ENCODE measurements at regions not wholly inside any gene's neighbourhood (a gene's known extent, or its start where the extent isn't known, plus 50 kb on each side); places are given as distances from the start of the nearest gene placed in this dataset.
"Not testable (repeated sequence)": the region's sequence is repeated elsewhere in the genome, so short reads cannot be mapped to it uniquely, and the experiment has no call there.

DNA sequence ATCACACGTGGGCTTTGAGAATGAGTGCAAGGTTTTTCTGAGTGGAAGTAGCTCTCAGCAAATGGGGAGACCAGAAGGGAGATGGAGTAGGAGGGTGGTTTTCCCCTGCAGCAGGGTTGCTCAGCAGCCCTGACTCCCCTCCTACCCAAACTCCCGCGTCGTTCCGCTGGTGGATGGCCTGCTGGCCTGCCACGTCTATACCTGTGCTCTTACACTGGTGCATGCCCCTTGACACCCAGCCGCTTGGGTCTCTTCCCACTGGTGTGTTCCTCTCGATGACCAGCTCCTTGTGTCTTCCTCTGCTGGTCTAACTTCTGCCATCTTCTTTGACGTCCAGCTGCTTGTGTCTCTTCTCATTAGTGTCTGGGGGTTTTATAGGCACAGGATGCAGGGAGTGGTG is 1797.9 kb downstream of the NCAM2 start:
- no peak for DNase-seq

DNA sequence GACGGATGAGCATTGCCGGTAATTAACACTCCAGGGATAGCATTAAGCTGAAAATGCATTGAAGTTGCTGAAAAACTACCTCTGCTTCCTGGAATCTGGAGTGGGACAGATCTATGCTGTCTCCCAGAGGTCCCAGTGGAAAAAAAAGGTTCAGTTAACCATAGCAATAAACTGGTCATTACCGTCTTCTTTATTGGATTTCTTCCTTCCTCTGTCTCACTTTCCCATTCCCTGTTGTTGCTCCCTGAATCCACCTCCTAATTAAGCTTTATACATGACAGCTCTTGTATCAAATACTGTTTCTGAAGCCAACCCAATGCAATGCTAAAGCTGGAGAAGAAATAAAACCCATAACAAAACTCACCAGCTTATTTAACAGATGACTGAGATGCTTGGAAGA is 1805.9 kb downstream of the NCAM2 start:
- DNase-seq, result no peak

DNA sequence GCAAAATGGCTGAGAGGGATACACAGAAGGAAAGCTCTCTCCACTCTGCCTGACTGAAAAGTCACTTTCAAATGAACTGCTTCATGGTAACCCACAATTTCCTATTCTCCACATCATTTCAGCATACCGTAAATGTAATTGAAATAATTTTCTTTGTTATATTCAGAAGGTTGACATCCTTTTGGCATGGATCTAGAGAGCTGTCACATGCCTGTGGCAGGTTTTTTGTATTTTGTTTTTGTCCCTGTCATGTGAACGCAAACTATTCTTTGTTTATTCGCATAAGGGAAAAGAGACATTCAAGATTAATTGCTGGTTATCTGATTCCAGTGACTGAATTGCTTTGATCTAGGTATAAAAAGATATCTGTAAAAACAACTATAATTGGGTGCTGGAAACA is 1808.1 kb downstream of the NCAM2 start:
- no peak for DNase-seq

DNA sequence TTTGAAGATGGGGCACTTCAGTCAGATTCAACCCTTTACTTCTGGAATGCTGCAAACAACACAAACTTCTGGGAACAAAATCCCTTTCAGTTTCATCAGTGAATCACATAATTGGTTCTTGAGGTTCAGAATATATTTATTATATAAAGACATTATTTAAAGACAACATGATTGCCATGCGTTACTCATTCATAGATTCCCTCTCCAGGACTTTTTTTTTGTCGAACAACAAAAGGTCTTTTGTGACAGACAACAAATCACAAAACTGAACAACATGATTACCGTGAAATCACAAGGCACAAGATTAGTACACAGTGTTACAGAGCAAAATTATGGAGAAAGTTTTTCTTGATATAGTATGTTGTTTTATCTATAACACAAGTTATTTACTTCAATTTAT is 1815.0 kb downstream of the NCAM2 start:
- no peak for DNase-seq

DNA sequence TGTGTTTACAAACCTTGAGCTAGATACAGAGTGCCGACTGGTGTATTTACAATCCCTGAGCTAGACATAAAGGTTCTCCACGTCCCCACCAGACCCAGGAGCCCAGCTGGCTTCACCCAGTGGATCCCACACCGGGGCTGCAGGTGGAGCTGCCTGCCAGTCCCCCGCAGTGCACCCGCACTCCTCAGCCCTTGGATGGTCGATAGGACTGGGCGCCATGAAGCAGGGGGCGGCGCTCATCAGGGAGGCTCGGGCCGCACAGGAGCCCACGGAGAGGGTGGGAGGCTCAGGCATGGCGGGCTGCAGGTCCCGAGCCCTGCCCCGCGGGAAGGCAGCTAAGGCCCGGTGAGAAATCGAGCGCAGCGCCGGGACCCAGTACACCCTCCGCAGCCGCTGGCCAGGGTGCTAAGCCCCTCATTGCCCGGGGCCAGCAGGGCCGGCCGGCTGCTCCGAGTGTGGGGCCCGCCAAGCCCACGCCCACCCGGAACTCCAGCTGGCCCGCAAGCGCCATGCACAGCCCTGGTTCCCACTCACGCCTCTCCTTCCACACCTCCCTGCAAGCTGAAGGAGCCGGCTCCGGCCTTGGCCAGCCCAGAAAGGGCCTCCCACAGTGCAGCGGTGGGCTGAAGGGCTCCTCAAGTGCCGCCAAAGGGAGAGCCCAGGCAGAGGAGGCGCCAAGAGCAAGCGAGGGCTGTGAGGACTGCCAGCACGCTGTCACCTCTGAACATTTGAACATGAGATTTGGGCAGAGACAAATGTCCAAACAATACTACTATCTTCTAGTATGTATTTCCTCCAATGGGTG is 1820.7 kb downstream of the NCAM2 start:
- DNase-seq, result not testable (repeated sequence)

DNA sequence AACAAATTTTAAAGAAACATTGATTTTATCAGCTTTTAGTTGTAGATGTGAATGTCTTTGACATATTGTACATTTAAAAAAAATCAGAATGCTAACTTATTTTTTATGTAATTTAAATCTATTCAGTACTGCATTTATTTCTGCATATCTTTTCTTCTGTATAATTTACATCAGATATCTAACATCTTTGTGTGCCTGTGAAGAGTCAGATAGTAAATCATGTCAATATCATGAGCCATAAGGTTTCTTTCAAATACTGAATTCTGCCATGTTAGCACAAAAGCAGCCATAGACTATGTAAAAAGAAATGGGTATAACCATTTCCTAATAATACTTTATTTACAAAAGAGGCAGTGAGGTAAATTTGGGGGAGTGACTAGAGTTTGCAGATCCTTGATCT is 1829.2 kb downstream of the NCAM2 start:
- no peak for DNase-seq

DNA sequence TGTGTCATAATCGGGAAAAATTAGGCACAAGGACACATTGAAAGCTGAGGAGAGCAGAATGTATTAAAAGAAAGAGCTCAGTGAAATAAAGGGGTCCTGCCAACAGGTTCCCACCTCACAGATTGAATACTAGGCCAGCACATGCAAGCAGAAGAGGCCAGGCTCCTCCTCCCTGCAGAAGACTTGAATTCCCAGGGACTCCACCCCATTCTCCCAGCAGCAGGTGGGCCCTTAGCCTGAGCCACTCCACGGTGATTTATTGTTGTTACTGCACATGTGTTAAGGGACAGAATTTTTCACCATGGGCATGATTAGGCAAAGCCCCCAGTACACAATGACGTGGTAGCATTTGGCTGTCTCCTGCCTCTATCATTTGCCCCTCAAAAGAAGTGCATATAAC is 1844.7 kb downstream of the NCAM2 start:
- no peak for DNase-seq

DNA sequence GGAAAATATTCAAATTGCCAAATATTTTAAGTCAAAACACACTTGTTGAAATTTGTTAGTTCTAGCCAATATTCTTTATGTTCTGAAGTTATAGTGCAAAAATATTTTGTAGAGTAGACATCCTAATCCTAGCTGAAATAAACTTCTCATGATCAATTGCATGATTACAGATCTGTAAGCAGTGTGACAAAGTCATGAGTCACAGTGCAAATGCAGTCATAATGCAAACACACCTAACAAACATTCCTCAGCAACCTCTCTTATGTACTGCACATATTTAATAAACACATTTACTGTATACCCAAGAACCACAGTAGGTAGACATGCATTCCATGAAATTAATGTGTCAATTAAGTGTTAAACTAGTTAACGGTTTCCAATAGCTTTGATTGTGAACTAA is 1857.4 kb downstream of the NCAM2 start:
- DNase-seq, result no peak

DNA sequence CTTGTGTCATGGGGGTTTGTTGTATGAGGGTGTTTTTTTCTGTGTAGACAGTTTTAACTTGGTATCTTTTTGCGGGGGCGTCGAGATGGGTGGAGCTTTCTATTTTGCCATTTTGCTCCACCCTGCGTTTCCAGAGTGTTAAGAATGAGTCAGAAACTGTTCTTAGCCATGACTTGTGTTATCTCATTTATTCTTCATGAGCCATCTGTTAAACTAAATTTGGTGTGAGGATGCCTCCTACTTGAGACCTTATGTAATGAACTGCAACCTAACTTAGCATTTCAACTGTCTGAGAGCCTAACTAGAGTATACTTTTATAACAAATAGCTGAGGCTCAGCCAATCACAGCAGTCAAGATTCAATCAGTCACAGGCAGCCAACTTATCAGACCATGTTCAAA is 1873.5 kb downstream of the NCAM2 start:
- no peak for DNase-seq

DNA sequence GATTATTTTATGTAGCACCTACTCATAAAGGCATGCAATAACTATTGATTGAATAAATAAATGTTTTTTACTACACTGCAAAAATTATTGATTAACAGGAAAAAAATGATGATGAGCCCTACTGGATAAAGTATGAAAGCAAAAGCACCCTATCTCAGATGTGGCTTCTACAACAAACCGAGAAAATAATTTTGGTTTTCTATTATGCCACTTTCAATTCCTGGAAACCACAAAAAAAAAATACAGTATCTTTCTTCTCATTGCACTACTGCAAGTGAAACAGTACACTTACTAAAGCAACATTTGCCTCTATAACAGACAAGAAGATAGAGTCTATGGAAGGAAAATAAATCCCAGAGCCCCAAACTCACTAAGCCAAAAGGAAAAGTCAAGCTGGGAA is 1882.4 kb downstream of the NCAM2 start:
- DNase-seq, result no peak

DNA sequence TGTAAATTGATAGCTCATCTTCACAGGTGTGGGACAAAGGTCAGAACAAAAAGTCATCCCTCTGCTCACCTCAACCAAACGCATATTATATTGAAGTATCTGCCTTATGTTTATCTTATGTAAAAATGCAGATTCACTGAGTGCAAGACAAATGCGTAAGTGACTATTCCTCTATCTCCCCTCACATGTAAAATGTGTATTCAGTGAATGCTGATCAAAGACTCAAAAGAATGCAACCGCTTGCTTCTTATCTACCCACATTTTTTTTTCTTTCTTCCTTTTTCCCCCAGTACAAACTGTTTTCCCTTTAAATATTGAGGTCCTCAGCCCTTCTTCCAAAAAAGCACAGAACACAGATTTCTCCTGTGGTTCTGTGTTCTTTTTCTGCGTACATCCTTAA is 1882.9 kb downstream of the NCAM2 start:
- no peak for DNase-seq

DNA sequence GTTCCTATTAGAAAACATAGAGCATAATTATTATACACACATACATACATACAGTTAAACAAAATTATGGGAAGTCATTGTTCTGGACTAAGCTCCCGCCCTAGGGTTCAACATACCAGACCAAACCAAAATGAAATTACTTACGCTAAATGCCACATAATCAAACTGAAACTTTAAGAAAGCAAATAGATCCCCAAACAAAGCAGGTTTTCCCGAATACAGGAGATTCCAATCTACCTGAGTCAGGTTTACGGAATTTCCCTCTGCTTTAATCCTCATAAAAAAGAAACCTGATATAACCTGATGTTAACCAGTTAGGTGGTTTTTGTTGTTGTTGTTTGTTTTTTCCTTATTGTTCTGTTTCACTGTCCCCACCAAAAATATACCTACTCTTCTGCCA is 1886.9 kb downstream of the NCAM2 start:
- no peak for DNase-seq

DNA sequence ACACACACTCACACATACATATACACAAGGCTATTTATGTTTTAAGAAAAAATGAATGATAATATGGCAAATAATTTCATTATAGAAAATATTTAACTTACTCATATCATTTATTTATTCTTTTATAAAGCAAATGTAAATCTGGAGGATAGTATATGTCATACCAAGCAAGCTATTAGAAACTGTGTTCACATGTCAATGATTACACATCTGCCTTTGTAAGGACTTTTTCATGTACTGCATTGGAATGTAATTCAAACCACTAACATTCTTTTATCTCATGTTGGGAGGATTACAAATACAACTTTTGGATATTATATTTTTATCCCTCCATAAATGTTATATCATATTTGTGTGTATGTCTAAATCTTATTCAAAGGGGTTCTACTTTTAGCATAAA is 1887.4 kb downstream of the NCAM2 start:
- DNase-seq, result no peak

DNA sequence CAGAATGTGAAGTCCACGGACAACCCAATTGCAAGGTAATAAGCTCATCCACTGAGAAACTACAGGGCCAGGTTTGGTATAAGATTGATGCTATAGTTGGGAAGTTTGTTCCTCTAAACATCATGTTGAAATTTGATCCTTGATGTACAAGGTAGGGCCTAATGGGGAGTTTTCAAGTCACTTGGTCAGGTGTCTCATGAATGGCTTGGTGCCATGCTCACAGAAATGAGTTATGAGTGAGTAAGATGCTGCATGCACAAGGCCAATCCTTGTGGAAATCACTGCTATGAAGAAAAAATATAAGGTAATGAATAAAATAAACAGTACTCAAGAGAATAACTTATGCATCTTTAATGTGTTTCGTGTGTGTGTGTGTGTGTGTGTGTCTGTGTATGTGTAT is 1891.2 kb downstream of the NCAM2 start:
- DNase-seq, result no peak

DNA sequence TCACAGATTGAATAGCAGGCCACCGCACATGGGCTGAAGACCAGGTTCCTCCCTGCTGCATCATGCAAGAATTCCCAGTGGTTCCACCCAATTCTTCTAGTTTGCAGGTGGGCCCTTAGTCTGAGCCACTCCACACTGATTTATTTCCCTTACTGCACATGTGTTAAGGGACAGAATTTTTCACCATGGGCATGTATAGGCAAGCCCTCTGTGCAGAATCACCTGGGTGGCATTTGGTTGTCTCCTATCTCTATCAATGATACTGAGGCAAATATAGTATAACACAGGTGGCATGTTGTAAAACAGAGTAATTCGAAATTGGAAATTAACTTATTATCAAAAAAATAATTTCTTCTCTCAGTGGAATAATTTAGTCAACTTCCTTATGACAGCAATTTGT is 1892.4 kb downstream of the NCAM2 start:
- no peak for DNase-seq

DNA sequence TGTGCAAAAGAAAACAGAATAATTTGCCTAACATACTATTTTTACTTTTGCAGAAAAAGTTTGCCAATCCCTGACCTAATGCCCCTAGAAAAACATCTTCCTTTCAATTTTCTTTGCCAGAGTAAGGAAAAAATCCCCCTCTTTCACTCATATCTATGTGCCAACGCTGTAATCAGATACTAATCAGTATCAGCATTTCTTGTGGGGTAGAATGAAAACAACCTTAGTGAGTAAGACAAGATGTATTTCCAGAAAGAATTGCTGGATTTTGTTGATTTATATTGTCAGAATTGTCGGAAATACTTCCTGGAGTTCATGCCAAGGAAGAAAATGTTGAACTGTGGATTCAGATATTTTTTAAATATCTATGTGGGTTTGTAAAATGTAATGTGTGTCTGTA is 1893.8 kb downstream of the NCAM2 start:
- no peak for DNase-seq

DNA sequence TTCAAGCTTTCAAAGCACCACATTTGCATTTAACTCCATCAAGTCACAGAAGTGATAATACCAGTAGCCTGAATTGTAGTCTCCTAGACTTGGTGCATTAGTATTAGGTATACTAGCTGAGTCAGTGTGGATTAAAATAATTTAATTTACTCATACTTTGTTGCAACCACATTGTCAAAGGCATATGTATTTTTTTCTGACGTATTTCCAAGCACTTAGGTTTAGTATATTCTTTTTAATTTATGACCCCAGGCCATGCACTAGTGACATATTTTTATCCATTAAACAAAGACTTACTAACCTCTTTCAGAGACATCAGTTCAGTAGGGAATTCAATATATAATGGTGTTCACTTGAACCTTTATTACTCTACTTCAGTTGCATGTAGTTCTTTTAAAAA is 1894.5 kb downstream of the NCAM2 start:
- no peak for DNase-seq

DNA sequence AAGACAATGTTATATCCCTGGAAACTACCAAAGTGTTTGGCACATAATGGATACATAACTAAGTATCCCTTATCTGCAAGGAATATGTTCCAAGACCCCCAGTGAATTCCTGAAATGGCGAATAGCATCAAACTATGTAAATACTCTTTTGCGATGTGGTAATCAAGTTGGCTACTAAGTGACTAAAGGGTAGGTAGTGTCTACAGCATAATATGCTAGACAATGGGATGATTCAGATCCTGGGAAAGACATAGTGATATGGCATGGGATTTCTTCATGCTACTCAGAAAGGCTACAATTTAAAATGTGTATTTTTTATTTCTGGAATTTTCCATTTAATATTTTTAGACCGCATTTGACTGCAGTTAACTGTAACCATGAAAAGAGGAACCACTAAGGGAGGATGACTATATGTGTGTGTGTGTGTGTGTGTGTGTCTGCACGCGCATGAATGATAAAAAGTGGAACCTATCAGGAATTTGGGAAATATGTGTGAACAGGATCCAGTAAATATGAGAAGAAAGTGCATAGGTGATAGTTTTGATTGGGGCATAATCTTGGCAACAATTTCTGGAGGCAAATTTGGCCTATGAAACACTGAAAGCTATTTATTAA is 1899.9 kb downstream of the NCAM2 start:
- no peak for DNase-seq

DNA sequence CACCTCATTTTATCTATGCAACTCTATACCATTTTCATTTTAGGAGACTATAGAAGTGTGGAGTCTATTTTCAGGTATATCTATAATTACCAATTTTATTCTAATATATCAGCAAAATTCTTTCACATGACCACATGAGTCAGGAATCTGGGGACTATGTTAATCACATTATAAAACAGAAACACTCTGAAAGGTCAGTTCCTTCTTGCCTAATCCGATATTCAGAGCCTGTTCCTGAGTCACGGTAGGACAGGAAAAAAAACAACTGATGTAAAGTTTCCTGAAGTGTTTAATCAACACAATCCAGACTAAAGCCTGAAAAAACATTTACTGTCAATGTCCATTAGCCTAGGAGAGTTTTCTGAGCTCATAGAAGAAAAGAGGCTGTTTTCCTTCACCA is 1902.3 kb downstream of the NCAM2 start:
- DNase-seq, result no peak

DNA sequence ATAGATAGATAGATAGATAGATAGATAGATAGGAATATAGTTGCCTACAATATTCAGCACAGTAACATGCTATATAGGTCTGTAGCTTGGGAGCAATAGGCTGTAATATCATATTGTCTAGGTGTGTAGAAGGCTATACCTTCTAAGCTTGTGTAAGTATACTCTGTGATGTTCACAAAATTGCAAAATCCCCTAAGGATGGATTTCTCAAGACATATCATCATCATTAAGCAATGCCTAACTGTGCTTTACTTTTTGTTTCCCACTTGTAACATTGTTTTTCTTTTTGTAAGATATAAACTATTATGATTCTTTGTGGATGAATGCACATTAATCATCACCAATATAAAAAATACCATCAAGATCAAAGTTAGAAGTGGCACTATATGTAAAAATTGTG is 1905.6 kb downstream of the NCAM2 start:
- no peak for DNase-seq

DNA sequence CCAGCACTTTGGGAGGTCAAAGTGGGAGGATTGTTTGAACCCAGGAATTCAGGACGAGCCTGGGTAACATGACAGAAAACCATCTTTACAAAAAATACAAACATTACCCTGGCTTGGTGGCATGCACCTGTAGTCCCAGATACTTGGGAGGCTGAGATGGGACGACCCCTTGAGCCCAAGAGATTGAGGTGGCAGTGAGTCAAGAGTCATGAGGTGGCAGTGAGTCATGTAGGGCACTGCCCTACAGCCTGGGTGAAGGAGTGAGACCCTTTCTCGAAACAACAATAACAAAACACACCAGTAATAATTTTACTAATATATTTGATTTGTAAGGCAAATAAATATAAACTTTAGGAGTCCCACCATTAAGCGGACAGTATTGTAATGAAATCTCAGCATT is 1906.2 kb downstream of the NCAM2 start:
- DNase-seq, result no peak

DNA sequence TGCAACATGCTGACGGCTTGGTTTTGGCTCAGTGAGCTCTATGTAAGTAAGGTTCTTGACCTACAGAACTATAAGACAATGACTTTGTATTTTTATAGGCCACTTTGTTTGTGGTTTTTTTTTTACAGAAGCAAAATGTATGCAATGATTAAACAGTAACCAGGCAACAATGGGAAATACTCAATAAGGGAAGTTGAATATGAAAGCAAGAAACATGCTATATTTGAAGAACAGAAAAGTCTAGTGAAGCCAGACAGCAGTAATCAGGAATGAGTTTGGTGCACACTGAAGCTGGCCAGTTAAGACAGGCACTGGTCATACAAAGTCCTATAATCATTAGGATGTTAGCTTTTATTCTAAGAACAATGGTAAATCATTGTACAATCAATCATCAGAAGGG is 1926.8 kb downstream of the NCAM2 start:
- DNase-seq, result no peak

DNA sequence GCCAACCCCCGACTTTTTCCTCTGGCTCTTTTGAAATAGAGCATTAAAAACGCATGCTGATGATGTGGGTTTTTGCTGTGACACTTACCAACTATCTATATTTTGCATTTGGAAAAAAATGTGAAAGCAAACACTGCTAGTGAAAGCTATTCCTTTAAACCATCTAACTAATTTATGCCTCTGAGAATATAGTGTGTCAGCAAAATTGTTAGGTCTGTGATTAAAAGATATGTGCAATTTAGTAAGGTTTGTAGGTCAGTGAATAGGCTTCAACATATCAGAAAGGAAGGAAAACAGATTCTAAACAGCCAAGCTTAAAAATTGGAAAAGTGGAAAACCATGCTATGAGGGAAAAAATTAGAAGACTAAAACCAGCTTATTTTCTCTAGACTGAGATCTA is 1929.3 kb downstream of the NCAM2 start:
- no peak for DNase-seq

DNA sequence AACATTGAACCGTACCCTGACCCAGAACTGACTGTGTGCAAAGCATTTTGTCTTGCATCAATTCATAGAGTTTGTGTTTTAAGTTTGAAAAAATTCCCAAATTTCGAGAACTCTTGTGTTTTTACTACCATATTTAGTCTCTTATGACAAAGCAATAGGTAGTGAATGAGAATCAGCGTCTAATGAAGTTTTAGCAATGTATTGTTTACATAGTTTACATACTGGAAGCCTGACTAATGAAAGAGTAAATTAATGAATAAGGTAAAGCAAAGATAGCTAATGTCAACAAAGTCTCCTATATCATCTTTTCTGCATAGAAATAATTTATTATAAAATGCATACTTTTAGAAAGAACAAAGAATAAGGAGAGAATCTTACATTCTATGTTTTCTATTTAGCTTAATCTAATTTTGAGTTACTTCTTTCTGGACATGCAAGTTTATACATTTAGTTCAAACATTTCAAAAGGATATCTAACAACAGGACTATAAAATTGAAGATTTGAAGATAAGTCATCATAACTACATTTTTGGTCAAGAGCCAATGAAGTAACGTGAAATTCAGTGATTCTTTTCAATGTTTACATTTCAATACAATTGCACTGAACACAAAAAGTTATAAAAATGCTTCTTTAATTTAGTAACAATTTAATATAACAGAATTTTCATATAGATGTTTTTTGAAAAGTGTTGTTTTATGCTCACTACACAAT is 1943.7 kb downstream of the NCAM2 start:
- DNase-seq, result no peak

Data from CD4-positive, alpha-beta T cell treated with Interferon gamma for 1 hour (primary cell).